DMS79 (cell line): ENCODE measurements at regions not wholly inside any gene's neighbourhood (a gene's known extent, or its start where the extent isn't known, plus 50 kb on each side); places are given as distances from the start of the nearest gene placed in this dataset.

Source experiments
- DNase-seq: peaks from one replicate; lab custom pipeline; 2025; lab: John Stamatoyannopoulos, UW

DNA sequence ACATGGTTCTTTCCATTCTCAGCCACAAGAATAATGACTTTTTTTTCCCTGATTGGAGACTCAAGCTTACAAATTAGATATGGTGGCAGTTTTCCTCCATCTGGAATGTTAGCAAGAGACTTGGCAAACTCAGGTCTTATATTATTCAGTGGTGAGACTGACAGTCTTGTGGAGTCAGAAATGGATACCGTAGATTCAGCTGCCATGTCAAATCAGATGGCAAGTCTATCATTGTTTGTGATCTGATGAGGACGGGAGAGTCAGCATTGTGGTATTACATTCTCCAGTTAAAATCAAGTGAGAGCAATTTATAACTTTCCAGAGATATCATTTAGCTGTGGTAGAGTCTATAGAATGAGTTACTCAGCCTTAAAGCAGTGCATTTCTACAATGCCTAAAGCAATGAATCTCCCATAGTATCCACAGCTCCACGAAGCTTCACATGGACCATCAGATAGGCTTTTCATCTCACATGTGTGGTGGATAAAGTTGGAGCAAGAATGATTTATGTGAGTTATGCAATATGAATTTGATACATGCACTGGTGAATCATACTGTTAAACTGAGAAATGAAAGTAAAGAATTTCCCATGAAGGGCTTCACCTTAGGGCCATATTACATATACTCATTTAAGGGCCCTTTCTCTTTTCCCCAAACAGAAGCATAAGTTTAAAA lies 430.6 kb downstream of the ZNF608 start:
- no peak for DNase-seq

DNA sequence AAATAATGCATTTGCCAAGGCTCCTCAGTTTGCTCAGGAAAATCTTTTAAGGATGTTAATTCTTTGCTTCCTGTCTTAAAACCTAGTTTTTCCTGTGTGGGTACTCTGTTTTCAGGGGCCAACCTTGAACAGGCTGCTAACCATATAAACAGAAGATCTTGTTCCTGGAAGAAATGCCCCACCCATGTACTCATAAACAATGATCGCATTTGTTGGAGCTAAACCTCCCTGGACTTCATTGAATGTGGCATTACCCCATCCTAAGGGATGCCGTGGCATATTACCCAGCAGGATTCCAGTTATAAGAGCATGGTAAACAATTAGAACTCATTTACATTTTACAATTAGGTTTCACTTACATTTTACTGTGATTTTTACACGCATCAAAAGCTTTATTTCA lies 436.0 kb downstream of the ZNF608 start:
- DNase-seq, result no peak

DNA sequence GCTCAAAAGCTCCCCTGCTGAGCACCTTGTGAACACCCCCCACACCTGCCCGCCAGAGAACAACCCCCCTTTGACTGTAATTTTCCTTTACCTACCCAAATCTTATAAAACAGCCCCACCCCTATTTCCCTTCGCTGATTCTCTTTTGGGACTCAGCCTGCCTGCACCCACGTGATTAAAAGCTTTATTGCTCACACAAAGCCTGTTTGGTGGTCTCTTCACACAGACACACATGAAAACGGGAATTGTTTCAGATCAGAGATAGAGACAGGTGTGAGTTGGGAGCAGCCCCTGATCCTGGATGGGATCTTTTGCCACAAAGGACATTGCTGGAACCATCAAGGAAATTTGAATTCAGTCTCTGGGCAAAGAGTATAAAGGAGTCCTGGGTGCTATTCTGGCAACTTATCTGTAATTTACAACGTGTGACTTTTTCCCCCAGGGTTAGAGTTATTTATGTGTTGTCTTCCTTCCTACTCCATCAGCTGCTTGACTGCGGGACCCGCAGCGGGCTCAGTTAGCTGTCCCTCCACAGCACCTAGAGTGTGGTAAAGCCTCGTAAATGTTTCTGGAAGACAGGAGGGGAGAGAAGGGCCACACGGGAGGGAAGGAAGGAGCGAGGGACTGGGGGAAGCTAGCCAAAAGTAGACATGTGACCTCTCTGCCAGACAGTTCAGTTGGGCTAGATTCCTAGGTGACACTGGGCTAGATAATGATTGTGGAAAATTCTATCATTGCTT lies 437.0 kb downstream of the ZNF608 start:
- DNase-seq, result no peak

DNA sequence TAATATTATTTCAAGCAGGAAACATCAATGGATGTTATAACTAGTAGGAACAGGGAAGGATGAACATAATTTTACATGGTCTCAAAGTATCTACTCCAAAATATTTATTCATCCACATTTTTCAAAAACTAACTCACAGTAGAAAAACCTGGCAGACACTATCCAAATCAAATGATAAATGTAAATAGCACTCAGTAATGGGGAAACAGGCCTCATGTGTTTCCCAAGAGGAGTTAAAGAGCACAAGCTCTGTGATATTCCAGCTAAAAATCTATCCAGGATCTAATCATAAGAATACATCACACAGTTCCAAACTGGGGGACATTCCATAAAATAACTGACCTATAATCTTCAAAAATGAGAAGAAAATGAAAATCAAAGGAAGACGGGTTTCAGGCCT lies 443.1 kb downstream of the ZNF608 start:
- no peak for DNase-seq

DNA sequence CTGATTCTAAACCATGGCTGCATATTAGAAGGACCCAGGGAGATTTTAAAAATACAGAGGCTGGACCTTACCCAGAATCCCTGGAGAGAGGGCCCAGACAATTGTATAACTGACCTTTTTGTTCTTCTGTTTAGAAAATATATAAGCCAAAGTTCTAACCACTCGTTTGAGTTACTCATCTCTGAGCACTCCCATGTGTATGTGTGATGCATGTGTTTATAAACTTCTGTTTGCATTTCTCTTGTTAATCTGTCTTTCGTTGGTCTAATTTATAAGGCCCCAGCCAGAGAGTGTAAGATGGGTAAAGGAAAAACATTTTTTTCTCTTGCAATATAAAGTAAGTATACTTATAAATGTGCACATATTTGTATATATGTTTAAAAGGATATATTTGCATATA lies 443.9 kb downstream of the ZNF608 start:
- no peak for DNase-seq

DNA sequence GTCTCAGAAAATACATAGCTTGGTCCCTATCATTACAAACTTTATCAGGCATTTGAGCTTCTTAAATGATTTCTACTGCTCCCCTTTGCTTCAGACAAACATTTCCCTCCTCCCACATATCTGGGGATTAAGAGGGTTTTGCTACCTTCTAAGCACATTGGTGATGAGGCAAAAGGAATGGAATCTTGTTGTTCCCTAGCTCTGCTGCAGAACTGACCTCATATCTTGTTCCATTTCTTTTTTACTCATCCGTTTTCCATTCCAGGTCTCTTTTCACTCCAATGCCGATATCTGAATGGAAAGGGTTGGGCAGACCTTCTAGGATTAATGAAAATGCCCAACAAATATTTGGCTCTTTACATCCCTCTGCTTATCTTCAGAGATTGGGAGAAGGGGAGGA lies 444.6 kb downstream of the ZNF608 start:
- no peak for DNase-seq

DNA sequence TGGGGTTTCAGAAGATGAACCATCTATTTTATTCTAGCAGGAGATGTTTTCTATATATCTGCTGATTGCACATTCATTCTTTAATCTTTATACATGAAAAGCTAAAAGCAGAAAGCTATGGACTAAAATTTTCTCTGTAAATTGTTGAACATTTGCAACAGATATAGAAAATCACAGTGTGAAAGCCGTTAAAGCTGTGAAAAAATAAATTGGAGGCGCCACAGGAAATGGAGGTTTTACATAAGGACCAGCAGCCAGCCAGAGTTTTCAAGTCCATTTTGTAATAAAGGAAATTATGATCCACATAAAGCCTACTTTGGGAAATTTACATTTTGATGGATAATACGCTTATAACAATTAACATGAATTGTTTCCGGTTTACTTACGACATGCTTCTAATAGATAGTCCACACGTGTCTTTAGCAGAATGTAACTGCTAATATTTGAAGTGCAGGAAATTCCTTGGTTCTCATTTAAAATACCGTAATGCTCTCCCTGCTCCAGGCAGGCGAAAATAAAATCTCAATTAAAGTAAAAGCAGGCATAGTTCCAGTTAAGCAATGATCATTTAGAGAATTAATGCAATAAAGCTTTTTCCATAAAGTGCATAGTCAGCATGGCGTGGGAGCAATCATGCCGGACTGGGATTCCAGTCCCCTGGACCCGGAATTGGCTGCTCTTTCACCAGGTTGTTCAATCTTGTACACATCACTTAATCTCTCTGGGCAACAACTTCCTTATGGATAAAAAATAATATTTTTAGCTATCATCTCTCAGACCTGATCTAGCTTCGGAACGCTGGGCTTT lies 445.4 kb downstream of the ZNF608 start:
- no peak for DNase-seq

DNA sequence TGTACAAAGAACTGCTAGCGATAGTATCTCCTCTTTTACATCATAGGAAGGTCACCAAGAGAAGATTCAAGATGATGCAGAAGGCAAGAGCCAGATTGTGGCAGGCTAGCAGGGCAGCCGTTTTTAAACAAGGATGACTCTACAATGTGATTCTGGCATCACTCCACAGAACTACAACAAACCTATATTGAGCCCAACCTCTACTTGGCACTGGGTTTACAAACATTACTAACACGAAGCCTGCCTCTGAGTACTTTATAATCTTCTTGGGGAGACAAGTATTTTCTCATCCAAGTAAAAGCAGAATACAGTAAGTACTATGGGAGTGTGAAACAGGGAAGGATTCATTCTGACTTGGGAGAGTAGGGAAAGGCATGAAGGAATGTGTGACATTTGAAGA lies 448.6 kb downstream of the ZNF608 start:
- DNase-seq, result no peak

DNA sequence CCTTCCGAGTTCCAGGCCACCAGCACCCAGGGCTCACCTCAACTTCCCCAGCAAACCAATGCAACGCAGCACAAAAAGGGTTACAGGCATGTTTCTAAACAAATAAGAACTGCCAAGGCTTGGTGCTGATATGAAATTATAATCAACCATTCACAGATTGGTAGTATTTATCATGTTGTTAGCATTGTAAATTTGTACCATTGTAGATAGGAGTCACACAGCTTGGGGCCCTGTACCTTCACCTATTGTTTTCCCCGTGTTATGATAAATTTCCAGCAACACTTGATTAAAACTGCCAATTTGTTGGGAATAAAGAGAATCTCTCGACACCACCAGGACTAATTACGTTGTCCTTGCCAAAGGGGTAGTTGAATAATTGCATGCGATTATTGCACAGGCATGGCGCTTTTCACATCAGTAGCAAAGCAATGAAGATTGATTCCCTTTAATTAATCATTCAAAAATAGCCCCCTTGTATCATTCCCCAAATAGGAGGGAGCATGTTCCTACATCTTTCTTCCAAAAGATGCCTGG lies 454.1 kb downstream of the ZNF608 start:
- DNase-seq, result no peak

DNA sequence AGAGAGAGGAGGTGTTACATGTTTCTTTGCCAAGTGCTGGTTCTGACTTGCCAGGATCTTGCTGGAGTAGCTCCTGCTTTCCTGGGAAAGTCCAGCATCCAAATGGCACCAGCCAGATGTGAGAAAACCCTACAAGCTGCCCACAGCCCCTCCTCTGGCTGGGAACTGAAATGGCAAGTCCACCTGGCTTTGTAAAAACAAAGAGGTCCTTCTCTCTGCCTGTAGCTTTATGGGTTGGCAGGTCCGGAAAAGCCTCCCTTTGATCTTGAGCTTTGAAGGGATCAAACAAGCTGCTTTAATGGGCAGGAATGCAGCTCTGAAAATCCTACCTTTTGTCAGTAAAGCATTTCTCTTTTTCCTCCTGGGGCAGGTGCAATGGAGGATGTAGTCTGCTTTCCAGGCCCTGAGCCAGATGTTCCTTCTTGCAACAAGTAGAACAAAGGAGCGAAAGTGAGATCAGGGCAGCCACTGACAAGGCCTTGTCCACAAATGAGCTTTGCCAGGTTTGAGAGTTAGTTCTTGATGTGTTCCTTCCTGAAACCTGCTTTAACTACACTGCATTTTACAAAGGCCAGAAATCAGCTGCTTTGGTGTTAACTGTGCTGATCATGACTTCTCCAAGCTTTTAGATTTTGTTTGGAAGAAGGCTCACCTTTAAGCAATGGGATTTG lies 456.7 kb downstream of the ZNF608 start:
- DNase-seq, result peak; percentile 79

DNA sequence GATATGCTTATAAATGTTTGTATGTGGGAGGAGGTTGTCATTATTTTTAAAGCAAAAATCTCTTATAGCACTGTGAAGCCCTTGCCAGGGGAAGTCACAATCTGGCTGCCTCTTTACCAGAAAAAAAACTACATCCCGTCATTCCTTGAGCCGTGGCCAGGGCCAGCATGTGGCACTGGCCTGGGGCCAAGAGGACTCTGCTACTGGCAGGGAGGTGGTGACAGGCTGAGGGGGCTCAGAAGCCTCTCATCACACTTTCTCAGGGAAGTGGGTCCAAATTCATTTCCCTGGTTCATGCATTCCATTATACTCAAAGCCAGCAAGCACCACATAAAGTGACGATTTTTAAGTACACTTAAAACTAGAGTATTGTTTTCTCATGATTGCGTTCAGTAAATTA lies 457.3 kb downstream of the ZNF608 start:
- peak; percentile 36 for DNase-seq

DNA sequence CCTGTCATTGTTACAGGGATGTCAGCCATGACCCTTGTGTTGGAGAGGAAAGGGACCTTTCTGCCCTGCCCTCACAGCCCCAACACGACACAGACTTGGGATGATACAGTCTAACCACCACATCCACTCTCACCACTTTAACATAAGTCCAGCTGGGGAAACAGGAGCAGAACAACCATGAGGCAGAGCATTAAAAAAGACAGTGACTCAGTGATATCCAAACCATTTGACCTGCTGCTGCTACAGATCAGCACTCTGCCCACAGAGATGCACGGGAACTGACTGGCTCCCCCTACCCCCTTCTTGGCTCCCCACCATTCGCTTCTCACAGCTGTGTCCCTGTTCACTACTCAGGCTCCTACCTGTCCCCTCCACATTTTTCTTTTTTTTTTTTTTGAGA lies 458.6 kb downstream of the ZNF608 start:
- no peak for DNase-seq

DNA sequence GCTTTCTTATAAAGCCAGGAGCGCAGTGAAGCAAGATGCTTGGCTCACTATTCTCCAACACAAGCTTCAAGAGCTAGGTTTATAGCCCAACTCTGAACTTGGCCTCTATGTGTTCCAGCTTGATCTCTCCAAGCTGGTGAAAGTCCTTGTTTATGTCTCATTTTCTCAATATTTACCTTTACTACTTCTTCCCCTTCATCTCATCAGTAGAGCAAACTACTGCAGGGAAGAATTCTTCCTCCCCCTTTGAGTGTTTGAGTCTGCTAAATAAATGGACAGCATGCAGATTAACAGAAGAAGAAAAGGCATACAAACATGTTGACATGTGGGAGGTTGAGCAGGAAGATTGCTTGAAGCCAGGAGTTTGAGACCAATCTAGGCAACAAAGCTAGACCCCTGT lies 460.7 kb downstream of the ZNF608 start:
- no peak for DNase-seq

DNA sequence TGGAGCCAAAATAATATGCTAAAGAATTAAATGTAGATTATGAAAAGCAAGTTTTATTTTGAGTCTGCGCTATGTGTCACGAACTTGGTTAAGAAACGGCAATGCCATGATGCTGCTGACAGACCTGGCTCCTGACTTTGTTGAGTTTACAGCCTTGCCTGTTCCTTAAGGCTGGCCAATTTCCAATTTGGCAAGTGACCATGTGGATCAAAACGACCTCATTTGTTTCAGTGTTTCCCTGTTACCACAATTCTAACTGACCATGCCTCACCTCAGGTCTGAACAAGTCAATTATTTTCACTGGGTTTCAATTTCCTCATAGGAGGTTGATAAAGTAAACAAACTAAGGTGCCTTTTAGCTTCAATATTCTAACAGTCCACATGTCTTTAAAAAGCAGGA lies 461.4 kb downstream of the ZNF608 start:
- DNase-seq, result no peak

DNA sequence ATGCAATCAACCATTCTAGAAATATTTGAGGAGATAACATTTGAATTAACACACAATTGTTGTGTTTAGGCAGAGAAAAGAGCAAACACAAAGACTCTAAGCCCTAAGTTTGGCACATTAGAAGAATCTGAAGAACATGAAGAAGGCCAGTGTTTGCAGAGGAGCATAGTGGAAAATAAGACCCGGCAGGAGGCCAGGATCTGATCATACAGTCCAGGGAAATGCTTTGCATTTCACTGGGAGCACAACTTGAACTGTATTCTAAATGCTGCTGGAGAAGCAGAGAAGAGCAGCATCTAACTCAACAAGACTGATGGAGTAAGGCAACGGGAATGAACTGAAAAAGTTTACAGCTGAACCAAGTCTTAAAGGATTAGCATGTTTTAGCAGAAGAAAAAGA lies 463.4 kb downstream of the ZNF608 start:
- DNase-seq, result no peak

DNA sequence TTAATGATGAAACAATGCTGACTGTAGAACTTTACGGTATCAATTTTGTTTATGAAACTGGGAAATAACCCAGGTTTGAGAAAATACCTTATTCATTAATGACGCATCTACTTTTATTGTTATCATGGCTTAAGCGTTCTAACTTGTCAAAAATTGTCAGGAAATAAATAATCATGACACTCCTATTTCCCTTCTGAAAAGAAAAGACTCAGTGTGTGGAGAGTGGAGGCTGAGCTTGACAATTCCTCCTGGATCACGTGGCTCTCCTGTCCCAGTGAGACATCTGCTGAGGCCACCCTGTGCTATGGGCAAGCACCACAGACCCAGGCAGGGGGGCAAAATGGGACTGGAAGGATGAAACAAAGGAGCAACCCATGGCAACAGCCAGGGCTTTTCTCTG lies 466.4 kb downstream of the ZNF608 start:
- no peak for DNase-seq

DNA sequence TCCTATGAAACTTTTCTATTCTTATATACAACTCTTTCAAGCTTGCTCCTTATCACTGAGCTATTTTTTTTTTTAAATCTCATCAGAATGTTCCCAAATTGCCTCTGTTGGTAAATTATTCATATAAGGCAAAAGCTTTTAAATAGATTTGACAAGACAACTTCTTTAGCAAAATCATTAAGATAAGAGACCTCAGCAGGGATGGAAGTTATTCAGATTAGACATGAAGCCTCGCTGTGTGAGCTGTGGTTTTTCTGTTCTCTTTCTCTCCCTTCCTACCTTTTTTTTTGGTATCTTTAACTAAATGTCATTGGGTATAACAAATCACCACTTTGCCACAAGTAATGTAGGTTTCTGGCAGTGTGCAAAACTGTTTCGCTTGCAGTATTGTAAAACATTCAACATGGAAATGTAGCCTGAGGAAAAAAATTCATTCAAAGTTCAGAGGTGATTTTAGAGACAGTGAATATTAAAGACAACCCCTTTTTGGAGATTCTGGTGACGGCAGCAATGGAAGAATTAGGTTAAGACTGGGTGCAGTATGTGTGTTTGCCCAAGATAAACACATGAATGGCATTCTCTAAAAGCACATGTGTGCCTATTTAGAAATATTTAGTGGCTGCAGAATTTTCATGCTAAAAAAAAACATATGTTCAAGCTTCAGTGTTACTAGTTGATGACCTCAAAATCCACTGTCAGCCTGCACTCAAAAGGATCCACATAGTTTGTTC lies 467.1 kb downstream of the ZNF608 start:
- no peak for DNase-seq

DNA sequence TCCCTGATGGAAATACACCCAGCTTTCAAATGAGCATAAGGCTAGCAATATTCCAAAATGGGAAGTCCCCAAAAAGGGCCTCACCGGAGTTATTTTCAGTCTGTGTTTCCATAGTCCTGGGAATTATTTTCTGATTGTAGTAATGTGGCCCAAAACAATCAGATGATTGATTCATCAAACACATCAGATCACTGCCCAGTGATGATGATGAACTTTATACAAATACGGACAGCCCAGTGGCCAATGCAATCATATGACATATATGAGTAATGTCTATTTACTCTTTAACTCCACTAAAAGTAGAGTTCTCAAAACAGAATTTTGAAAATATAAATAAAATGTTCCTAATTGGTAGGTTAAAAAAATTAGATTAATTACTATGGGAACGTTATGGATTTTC lies 467.8 kb downstream of the ZNF608 start:
- DNase-seq, result no peak

DNA sequence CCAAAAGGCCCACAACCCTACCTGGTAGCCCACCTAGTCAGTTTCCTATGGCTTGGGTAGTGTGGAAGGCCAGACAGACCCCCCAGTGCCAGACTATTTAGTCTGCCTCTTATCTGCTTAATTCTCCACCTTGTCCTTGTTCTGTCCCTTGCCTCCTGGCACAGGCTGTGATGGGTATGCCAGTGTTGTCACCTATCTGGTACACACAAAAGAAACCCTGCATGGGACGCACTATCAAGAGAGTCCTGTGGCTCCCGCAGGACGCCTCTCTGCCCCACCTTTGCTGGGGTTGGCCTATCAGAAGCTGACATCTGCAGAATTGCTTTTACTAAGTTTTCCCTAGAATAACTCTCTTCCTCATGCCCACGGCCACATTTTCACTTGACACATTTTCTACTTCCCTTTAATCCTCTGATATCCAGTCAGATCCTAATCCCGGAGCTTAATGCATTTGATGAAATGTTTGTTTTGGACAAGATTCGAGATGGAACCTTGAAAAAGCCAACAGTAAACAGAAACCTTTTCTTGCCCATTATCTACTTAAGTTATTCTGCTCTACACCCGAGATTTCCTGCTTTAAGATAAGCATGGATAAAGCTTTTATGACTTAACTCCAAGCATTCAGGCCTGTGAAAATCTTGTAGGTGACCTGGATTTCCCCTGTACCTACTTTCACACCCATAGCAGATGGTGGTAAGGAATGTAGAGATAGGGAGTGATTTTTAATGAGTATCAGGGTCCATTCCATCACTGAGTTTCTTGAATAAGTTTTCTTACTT lies 468.5 kb downstream of the ZNF608 start:
- no peak for DNase-seq

DNA sequence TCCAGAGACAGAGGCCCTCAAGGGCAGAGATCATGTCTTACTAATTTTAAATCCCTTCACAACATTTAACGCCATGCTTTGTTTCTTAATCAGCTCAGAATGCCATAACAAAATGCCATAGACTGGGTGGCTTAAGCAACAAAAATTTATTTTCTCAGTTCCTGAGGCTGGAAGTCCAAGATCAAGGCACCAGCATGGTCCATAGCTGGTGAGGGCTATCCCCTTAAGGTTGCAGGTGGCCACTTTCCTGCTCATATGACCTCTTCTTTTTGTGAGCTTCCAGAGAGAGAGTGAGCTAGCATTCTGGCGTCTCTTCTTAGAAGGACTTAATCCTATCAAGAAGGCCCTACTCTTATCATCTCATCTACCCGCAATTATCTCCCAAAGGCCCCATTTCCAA lies 470.3 kb downstream of the ZNF608 start:
- no peak for DNase-seq

DNA sequence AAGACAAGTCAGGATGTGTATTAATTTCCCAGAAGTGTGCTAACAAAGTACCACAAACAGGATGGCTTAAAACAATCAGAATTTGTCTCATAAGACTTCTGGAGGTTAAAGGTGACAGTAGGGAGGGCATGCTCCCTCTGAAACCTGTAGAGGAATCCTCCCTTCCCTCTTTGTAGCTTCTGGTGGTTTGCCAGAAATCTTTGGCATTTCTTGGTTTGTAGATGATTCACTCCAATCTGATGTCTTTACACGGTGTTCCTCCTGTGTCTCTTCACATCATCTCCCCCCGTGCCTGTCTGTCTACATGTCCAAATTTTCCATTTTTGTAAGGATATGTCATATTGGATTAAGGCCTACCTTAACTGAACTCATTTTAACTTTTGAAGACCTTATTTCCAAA lies 471.5 kb downstream of the ZNF608 start:
- DNase-seq, result no peak
